Cerebellar nuclear complex (tissue), 1 donor: ENCODE measurements at regions not wholly inside any gene's neighbourhood (a gene's known extent, or its start where the extent isn't known, plus 50 kb on each side); places are given as distances from the start of the nearest gene placed in this dataset.
"Not testable (repeated sequence)": the region's sequence is repeated elsewhere in the genome, so short reads cannot be mapped to it uniquely, and the experiment has no call there.

Experiments
- DNase-seq, 2 experiments: peaks; one replicate each; lab custom pipeline; 2025; lab: John Stamatoyannopoulos, UW

DNA sequence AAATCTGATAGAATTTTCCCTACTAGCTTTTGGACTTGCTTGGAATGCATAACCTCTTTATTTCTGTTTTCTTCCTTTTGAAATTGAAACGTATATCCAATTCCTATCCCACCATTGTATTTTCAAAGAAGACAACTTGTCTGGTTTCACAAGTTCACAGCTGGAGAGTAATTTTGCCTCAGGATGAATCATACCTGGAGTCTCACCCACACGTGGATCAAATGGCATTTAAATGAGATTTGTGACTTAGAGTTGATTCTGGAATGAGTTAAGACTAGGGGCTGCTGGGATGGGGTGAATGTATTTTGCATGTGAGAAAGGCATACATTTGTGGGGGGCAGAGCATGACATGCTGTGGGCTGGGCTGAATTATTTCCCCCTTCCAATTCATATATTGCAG lies 516.5 kb upstream of the MGAT4C start:
- DNase-seq = no peak

DNA sequence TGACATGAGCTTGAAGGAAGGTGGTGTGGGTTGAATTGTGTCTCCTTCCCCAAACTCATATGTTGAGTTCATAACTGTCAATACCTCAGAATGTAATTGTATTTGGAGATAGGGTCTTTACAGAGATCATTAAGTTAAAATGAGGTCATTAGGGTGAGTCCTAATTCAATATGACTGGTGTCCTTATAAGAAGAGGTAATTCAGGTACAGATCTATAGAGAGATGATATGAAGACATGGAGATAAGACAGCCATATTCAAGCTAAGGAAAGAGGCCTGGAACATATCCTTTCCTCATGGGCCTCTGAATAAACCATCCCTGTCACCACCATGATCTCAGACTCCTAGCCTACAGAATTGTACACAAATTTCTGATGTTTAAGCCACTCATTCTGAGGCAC lies 514.7 kb upstream of the MGAT4C start:
- no peak for DNase-seq

DNA sequence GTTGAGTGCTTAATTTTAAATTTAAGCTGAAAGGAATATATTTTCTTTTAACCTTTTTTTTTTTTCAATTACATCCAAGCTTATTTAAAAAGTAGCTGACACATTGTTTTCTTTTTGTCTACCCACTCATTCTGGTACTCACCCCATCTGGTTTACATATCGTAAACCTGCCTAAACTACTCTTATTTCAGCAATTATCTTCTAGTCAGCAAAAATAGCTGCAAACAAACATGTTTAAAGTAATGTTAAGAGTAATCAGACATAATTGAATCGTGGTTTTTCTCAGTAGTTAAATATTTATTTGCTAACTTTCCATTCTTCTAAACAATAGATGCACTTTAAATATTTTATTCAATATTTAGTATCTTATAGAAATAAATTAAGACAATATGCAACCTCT lies 492.7 kb upstream of the MGAT4C start:
- DNase-seq = no peak

DNA sequence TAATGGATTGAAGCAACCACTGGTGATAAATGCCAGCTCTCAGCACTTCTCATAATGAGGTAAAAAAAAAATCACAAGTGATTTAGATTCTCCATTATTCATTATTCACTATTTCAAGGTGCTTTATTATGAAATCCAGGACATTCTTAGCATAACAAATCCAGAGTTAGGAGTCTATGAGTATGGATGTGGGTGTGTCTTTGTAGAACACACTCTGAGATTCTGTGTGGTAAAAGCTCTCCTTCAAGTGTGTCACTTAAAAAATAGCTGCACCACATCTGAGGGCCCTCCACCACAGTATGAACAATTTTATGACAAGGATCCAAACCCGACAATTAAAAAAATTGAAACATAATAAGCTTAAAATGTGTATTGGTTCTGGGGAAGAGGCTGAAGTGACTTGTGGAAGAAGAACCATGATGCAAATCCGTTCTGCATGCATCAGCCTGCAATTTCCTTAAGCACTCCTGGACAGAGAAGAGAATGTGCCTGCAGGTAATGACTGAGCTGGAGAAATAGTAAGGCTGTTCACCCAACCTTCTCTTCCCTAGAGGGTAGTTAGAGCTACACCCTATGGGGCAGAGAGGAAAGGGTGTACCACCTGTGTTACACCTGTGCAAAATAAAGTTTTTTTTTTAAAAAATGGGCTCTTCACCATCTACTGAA lies 488.5 kb upstream of the MGAT4C start:
- no peak for DNase-seq

DNA sequence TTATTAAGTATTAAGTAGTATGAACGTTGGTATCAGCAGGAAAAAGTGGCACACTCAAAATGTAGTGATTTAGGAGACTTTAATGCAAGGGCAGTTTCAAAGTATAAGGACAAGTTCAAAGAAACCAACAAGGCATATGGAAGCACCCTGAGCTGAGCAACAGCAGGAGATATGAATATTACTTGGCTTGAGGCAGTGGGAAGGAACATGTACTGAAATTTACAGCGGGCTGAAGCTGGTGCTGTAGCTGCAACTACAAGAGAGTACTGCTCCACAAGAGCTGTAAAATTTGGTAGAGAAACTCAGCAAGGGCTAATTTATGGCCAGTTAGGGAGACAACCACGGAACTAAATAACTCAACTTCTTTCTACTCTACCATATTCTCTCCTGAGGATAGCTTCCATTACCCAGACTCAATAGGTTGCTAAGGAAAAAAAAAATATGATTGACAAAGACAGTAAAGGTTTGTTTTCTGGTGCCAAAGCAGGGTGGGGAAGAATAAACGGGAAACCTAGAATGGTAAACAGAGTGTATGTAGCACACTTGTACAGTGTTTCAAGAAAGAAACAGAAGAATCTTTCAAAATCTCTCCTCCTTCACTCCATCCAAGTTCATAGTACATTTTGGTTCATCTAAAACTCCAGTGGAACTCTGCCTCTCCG lies 487.8 kb upstream of the MGAT4C start:
- DNase-seq = no peak

DNA sequence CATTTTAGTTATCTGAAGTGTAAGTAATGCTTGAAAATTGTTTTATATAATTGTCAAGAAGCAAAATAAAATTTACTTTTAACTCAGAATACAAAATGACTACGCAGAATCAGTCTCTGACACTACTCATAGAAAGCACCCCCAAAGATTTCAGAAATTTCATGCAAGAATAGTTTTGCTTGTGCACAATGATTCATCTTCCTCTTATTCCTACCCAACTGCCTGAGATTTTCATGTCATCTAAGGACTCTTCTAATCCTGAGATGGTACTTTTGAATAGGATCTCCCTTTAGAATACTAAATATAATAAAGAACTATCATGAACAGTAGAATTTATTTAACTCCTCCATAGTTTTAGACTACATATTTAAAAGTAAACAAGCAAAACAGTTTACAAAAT lies 485.3 kb upstream of the MGAT4C start:
- no peak for DNase-seq

DNA sequence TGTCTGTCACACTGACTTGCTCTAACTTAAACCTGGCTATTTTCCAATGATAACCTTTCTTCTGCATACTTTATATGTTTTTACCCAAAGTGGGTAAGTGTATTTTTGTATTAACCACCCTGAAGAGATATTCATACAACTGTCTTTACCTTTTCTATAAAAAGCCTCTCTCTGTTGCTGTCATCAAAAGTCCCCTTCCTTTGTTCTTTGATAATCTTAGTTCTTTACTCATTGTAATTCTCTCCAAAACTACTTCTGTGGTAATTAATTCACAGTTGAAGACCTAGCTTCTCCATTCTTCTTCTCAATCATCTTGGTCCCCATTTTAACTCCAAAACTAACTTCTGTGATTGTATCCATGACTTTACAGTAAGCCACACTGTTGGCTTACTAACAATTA lies 479.7 kb upstream of the MGAT4C start:
- no peak for DNase-seq

DNA sequence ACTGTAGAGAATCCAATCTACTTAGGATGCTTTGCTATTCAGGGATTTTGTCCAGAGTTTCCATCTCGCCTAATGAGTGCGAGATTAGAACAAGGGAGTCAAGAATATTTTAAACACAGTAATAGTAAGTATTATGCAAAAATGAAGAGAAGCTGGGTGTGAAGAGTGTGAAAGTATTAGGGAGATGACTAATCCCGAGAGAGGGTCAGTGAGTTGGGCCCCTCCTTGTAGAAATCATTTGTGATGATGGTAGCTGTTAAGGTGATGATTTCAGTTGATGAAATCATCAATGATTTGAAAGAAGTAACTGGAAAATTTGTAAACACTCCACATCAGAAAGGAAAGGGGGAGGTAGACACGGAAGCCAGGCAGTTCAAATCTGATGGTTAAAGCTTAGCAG lies 478.9 kb upstream of the MGAT4C start:
- no peak for DNase-seq

DNA sequence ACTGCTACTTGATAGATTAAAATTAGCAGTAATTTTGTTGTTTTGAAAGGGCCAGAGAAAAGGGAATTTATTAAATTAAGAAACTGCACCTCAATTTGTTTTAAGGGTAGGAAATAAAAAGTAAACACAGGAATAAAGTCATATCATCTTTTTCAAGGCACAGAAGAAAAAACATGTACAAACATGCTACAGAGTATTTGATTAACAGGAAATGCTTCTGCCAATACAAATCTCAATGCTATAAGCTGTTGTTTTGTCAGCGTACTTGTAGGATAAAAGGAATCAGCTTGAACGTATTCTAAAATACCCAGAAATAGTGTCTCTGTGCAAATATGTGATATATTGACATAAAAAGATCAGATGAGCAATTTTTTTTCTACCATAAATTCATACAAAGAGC lies 474.0 kb upstream of the MGAT4C start:
- no peak for DNase-seq

DNA sequence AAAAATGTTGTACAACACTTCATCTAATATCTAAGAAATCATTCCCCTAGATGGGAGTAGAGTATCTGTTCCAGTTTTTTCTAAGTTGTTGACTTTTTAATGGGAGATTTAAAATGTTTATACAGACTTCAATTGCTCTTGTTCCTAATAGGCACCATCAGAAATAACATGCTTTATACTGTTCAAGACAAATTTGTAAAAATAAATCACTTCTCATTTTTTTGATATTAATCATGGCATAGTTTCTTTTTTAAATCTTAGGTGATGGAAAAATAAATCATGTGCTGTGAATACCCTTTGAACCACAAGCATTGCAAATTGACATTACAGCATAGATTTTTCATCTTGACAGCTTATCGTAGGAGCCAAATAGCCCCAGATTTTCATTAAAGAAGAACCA lies 473.5 kb upstream of the MGAT4C start:
- no peak for DNase-seq

DNA sequence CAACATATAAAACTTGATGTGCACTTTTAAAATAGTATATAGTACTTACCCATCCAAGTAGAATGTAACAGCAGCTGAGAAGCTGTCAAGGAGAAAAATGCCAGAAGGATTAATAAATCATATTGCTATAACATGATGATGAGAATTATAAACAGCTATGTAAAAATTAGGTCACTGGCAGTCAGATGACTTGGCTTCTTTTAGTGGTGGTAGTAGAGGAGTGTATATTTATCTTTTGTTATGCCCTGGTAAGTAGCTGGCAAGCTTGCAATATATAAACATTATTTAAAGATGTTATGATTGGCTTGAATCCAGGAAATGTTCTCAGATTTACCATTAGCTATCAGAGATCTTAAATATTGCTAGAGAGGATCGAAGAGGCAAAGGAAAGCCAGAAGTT lies 471.0 kb upstream of the MGAT4C start:
- no peak for DNase-seq

DNA sequence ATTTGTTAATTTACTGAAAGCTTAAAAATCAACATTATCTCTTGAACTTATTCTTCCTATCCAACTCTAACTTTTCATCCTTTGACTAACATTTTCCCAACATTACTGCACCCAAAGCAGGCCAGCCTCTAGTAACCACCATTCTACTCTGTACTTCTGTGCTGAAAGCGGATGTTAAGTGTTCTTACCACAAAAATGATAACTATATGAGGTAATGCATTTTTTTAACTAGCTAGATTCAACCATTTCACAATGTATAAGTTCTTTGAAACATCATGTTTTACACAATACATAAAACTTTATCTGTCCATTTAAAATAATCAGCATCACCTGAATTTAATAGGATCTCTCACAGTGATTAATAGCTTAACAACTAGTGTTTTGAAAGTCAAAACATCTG lies 468.5 kb upstream of the MGAT4C start:
- DNase-seq = no peak

DNA sequence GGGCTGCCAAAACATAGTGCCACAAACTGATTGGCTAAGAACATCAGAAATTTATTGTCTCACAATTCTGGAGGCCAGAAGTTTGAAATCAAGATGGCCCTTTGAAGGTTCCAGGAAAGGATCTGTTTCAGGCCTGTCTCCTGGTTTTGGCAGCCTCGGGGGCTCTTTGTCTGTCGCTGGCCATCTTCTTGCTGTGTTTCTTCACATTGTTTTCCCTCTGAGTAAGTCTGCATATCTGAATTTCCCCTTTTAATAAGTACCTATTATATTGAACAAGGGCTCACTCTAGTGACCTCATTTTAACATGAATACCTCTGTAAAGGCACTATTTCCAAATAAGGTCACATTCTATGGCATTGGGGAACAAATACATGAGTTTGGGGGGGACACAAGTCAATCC lies 467.1 kb upstream of the MGAT4C start:
- no peak for DNase-seq

DNA sequence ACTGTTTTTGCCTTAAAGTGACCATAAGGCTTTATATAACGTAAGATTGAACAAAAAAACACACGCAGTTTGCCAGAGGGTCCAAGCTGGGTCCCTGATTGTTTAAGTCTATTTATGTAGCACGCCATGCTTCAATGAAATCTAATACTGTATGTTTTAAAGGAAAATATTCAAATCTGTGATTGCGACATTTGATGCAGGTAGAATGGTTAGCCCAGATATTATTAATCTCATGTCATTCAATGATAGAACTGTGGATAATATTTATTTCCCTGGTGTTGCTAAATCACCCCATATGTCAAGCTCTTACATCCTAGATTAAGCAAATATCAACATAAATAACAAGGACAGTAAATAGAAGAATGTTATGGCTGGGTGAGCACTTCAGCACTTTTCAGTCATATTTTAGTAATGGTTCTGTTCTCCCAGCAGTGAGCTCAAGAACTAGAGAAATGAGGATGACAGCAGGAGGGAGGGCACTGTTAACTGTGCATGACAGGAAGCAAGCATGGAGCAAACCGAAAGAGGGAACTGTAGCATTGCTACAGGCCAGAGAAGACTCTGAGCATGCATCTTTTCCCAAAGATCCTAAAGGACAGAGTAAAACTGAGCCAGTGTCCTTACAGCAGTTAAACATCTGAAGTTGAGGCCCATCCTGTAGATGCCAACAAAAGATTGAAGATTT lies 465.7 kb upstream of the MGAT4C start:
- no peak for DNase-seq

DNA sequence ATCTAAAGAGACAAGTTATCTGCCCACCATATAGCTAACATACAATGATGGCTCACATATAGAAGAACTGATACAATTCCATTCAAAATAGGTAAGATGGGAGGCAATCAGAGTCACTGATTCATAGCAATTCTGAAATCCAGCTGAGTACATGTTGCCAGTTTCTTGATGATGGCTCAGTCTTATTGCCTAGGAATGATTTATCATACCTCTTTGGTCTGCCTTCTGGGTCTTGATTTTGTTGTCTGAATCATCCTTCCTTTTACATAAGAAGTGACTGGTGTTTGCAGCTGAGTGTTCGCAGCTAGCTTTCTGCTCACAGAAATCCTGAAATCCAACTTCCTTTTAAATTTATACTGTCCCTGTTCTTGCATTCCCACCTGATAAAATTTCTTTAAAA lies 463.2 kb upstream of the MGAT4C start:
- DNase-seq = no peak

DNA sequence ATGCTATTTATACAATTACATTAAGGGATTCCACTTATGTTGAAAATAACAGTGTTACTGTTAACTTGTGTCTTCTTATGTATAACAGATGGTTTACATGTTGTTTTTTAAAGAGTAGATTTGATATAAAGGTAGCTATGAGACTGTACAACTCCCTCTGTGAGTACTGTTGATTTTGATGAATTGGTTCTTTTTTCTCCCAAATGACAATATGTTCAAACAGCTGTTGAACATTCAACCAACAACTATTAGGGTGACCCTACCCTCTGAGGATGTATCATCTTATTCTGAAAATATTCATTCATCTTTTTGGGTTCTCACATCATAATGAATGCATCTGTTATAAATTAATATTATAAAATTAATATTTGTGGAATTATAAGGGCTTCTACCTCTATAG lies 456.9 kb upstream of the MGAT4C start:
- DNase-seq = no peak

DNA sequence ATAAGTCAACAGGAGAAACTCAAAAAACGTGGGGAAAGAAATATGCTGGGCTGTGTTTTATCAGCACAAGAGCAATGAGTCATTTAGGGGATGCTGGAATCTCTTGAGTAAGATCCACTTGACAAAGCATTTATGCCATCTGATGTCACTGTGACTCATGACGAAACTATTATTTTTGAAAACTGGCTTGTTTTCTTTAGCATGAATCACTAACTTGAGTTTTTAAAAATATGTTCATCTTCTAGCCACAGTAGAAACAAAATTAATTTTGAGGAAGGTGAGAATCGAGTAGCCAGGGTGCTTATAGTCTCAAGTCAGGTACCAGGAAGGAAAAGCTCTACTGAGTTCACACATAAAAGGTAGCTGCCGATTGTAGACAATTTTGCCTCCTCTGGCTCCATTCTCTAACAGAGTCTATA lies 456.2 kb upstream of the MGAT4C start:
- DNase-seq = no peak

DNA sequence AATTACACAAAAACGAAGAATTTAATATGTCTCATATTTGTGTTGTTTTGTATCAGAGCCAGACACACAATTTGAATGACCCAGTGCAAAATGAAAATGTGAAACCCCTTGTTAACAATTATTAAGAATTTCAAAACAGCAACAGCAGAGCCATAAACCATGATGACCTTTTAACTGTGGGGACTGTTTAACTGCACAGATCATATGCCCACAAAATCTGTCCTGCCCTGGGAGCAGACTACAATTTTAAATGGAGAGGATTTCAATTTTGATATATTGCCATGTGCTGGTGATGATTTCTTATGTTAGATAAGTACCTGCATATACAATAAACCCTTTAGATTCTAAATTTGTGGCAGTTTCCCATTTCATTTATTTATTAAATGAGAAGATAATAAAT lies 455.5 kb upstream of the MGAT4C start:
- DNase-seq = no peak

DNA sequence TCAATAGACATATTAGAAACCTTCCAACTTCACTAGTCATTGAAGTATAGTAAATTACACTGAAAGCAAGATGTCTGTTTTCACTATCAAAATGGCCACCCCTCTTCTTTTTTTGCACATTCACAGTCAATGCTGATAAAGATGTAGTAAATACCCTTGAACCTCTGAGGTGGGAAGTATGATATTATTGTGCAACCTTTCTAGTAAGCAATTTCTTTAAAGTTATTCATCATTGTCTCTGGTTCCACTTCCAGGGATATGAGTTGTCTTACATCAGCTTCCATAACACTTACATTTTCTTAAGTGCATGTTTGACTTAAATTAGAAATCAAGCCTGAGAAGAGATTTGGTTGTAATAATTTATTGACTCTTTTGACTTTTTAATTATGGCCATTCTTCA lies 453.9 kb upstream of the MGAT4C start:
- no peak for DNase-seq

DNA sequence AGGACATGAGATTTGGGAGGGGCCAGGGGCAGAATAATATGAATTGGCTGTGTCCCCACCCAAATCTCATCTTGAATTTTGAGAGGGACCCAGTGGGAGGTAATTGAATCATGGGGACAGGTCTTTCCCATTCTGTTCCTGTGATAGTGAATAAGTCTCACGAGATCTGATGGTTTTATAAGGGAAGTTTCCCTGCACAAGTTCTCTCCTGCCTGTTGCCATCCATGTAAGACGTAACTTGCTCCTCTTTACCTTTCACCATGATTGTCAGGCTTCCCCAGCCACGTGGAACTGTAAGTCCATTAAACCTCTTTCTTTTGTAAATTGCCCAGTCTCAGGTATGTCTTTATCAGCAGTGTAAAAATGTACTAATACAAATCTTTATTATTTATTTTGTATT lies 452.8 kb upstream of the MGAT4C start:
- DNase-seq = not testable (repeated sequence)

DNA sequence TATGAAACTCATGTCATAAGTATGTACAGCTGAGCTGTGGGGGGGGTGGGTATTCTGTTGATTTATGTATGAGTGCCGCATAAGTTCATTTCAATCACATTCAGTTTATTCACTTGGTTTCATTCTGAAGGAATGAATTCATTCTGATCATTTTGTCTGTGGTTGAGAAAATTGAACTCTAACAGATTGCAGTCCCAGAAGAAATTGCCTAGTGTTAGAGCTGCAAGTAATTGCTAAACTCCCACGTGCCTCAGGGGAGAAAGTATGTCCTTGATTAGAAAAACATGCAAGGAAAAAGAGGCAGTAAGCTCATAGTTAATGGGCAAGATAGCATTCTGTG lies 442.4 kb upstream of the MGAT4C start:
- DNase-seq = no peak

DNA sequence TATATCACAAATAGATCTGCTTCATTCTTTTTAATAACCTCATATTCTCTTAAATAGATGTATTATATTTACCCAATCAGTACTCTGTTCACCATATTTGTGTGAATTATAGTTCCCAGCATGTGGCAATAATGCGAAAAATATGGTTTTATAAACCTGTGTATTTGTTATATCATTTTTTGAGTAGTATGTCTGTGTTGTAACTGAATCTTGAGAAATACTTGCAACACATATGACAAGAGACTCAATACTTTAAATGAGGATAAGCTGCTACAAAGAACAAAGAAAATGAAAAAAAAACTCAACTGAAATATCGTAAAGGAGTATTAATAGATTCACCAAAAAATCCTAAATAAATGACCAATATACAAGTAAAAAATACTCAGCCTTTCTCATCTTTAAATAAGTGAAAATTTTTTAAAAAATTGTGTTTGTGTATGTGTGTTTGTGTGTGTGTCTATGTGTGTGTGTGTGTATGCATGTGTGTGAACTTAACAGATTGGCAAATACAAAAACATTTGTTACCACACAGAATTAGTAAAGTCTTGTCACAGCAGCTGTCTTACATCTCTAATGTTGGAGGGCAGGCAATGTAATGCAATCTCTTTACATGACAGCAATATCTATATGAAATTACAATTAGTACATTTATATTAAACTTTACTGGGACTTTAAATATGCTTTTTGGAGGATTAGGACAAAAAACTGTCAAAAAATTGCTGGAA lies 441.9 kb upstream of the MGAT4C start:
- DNase-seq = no peak
